NCI-H526 treated with DMSO at 0.1 percent for 48 hours (cell line): ENCODE measurements at regions not wholly inside any gene's neighbourhood (a gene's known extent, or its start where the extent isn't known, plus 50 kb on each side); places are given as distances from the start of the nearest gene placed in this dataset.

Source experiments
- DNase-seq: peaks from one replicate; lab custom pipeline; 2025; lab: John Stamatoyannopoulos, UW

DNA sequence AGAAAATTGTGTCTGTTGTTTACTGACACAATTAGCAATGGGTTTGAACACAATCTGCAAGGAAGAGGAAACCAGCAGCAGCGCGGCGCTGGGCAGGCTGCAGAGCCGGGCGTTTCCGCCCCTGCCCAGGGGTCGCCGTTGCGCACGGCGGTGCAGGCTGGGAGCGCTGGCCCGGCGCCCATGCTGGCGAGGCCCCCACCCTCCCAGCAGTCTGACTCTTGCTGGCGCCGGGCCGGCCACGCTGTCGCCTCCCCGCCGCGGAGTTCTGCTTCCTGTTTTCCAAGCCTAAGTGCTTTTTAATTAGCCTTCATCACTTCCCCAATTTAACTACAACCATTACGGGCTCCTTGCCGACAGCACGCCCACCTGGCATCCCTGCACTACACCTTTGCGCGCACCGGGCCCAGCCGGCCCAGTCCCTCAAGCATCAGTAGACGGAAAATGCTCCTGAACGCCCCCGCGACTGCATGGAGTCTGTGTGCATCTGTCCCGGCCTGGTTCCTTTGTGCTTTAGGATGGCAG, 212.1 kb downstream of the GXYLT1 start:
- DNase-seq, result no peak

DNA sequence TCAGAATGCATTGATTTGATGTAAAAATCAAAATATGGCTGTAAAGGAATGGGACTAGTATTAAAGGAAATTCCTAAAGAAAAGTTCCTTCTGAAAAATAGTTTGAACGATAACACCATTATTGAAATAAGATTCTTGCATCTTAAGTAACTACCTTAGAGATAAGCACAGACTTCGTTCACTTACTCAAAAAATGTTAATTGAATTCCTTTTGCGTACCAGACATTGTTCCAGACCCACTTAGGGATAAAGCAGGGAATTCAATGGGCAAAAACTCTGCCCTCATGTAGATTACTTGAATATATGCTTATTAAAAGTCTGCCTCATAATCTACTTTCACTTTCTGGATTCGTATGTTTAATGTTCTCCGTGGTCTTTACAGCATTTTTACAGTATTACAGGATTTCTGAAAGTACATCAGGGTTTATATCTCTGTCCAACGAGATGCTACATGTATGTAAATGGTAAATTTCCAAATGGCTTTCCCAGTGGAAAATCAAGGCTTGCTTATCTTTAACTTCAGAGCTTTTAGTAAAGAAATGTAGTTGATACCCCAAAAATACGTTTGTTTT, 213.7 kb downstream of the GXYLT1 start:
- DNase-seq, result no peak

DNA sequence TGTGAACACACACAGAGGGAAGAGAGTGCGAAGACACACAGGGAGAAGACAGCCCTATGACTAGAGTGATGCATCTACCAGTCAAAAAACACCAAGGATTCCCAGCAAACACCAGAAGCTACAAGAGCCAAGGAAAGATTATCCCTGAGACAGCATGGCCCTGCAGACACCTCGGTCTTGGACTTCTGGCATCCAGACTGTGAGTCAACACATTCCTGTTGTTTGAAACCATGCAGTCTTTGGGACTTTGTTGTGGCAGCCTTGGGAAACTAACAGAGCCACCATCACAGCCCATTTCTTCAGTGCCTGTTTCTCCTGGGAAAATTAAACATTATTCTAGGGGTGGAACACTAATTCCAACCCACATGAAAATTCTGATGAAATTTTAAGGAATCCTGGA, 220.6 kb downstream of the GXYLT1 start:
- no peak for DNase-seq

GRCh38 chr12:41923351-41923750, 221.3 kb downstream of the GXYLT1 start:
- no peak for DNase-seq

DNA sequence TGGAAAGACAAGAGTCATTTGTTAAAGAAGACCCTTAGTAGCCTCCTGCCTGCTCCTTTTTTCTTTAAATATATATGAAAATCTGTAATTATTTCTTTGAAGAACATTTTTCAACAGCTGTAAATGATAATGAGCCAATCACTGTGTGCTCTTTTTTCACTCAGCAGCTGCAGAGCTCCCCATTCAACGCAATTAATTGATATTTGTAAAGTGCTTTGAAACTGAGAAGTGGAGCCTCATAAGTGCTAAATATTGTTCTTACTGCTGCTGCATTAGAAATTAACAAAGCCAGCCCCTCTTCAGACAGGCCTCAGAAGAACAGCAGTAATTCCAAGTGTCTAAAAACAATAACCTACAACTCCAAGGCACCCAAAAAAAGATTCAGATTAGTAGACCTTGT, 224.3 kb downstream of the GXYLT1 start:
- no peak for DNase-seq

DNA sequence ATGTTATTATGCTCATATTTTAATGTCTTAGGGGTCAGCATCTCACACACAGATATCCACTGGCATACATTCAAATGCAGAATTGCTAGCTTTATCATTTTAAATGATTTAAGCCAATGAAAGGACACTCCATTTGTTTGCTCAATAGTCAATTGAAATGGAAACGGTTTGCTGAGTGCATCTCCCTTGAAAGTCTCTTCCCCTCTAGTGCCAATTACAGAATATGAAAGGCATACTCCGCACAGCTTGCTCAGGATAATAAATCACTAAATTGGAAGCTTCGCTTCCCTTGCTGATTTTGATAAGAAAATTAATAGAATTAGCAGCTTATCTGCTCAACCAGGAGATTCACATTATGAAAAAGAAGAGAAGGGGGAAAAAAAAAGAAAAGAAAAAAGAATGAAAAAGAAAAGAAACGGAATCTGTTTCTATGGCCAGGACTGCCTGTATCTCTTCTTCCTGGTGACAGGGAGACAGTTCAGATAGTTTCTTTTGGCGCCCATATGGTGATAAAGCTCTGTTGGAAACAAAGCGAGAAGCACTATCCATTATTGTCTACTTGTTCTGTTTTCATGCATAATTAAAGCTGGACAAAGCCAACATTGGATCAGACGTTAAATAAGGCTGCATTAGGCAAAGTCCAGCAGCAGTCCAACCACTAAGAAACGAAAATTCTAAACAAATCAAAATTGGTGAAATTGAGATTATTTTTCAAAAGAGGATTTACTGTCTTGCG, 225.0 kb downstream of the GXYLT1 start:
- DNase-seq, result no peak

DNA sequence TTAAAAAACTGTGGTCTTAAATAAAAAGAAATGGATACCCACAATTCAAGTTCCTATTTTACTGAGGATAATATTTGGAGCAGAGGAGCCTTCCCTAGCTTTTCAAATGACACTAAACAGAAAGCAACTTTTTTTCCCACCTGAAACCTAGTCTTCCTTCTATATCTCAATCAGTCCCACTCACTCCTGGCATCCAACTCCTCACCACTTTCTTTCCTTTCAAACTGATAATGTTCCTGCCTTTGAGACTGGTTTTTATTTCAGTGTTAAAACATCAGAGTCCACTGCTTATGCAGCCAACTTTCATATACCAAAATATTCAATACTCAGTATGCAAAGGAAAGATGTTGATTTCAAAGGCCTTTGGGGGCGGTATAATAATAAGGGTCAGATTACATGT, 225.6 kb downstream of the GXYLT1 start:
- DNase-seq, result no peak

DNA sequence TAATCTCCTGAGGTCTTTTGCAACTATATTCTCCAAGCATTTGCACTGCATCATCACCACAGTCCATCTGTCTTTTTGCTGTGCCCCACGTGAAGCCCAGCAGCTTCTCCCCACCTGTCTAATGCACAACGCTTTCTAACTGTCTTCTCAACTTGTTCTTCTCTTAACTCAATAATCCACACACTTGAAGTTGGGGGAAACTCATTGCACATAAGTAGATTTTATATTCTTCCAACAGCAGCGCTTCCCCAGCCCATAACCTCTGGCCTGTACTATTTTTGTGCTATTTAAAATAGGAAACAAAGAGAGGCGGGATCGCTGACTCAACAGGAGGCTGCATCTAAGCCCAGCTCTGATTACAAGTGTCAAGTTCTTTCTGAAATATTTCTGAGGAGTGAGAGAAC, 226.7 kb downstream of the GXYLT1 start:
- DNase-seq, result no peak

GRCh38 chr12:41917181-41917580, 227.5 kb downstream of the GXYLT1 start:
- DNase-seq, result no peak

GRCh38 chr12:41910578-41911320, 233.9 kb downstream of the GXYLT1 start:
- no peak for DNase-seq

- no peak for DNase-seq
Measured at GRCh38 chr12:41908206-41908605, 236.5 kb downstream of the GXYLT1 start.

- no peak for DNase-seq
Measured at GRCh38 chr12:41907550-41907949, 237.1 kb downstream of the GXYLT1 start.

GRCh38 chr12:41907021-41907420, 237.7 kb downstream of the GXYLT1 start:
- no peak for DNase-seq

GRCh38 chr12:41905759-41906297, 238.8 kb downstream of the GXYLT1 start:
- DNase-seq, result no peak

GRCh38 chr12:41905073-41905758, 239.5 kb downstream of the GXYLT1 start:
- no peak for DNase-seq

GRCh38 chr12:41904041-41904440, 240.6 kb downstream of the GXYLT1 start:
- DNase-seq, result no peak

DNA sequence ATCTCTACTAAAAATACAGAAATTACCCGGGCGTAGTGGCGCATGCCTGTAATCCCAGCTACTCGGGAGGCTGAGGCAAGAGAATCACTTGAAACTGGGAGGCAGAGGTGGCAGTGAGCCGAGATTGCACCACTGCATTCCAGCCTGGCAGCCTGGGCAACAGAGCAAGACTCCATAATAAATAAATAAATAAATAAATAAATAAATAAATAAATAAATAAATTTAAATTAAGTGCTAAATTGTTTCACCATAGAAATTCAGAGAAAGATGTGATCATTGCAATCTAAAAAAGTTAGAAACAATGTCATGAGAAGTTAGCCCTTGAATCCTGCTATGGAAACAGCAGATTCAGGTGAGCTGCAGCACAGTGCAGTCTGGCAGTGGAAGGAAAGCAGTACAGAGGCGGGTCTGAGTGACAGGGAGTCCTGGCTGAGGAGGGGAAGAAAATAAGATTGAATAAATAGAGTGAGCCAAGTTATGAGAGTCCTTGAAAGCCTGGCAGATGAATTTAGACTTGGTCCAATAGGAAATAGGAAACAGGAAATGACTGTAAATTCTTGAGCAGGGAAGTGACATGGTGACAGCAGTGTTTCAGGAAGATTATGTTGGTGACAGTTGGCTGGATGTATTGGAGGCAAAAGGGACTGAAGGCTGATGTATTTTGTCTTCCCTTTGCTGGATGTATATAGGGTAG, 241.5 kb downstream of the GXYLT1 start:
- DNase-seq, result no peak

GRCh38 chr12:41899577-41899976, 245.1 kb downstream of the GXYLT1 start:
- DNase-seq, result no peak

DNA sequence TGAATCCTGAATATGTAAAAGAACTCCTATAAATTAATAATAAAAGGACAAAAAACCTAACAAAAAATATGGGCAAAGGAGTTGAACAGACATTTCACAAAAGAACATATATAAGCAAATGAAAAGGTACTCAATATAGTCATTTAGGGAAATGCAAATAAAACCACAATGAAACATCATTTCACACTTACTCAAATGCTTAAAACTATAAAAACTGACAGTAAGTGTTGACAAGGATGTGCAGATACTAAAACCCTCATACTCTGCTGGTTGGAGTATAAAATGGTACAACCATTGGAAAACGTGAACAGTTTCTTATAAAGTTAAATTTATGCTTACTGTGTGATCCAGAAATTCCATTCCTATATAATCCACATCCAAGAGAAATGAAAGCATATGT, 247.1 kb downstream of the GXYLT1 start:
- no peak for DNase-seq

DNA sequence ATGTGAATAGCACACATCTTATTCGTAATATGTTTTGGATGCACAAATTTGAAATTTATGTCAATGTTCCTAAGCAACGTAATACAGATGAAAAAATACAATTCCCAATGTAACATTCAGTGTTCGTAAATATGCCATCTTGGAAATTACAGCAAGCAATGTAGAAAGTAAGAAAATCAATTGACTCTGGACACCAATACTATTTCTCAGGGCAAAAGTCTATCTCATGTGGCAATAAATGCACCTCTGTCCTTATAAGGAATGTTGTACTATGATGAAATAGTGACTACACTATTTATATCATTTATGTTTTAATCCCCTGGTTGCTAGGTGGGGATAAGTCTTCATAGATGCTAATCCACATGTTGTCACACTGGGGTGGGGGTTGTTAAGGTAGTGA, 251.2 kb downstream of the GXYLT1 start:
- no peak for DNase-seq

DNA sequence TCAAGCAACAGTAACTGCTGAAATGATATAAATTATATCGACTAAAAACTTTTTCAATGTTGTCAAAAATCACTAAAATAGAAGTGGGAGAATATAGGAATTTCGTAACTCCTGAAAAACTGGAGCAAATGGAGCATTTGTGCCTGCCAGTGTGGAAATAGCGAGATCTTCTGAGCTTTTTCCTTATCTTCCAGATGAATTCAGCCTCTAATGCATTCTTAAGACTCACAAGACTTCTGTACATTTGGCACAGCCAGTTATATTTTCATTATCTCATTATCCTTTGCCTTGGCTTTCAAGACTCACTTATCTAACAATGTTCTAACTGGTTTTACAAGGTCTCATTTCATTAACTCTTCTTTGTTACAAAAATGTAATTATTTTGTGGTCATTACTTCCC, 252.4 kb downstream of the GXYLT1 start:
- no peak for DNase-seq

- DNase-seq, result no peak
Measured at GRCh38 chr12:41891226-41891625, 253.4 kb downstream of the GXYLT1 start.
